ENCODE measurements at regions not wholly inside any gene's neighbourhood (a gene's known extent, or its start where the extent isn't known, plus 50 kb on each side); places are given as distances from the start of the nearest gene placed in this dataset.

DNA sequence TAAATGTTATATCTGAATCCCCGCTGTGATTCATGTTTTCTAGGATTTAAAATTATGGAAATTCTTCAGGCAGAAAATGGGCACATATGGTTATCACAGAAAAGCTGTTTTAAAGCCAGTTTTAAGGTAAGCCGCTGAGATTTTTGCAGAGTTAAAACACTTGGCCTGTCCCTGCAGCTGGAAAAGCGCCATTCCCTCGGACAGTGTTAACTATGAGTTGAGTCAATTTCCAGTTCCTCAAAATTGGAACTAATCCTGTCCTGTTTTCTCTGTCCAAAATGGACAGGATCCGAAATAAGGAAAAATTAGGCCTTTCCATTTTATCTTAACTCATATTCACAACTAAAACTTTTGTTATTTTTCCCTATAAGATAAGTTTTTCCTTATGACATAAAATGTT lies 225.2 kb downstream of the SAMD5 start:
- in situ Hi-C loops (cut with HindIII; ENCODE audit: low sequenced_read_pairs): no loop called here
- DNase-seq (ENCODE audit: low read depth, low spot score): no peak
- no peak for TF ChIP-seq CTCF (IDR thresholded peaks at IDR 0.05; ENCODE audit: low read depth, low read length)
- no peak overlapping the region for H3K4me3 ChIP-seq (ENCODE audit: low read depth, low read length)

DNA sequence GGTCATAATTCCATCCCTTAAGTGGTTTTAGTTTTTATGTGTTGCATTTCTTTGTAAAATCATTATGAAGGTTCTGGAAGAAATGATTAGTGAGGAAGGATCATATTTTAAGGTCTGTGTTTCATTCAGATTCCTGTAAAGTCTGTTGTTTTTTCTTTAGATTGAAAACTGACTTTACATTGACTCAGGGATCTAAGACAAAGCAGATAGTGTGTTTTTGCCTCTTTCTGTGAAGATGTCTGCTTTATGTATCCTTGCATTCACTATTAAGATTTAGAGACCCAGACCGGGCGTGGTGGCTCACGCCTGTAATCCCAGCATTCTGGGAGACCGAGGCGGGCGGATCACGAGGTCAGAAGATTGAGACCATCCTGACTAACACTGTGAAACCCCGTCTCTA lies 225.7 kb downstream of the SAMD5 start:
- in situ Hi-C loops (cut with HindIII; ENCODE audit: low sequenced_read_pairs): no loop called here
- H3K4me3 ChIP-seq (ENCODE audit: low read depth, low read length): no peak overlapping the region
- DNase-seq (ENCODE audit: low read depth, low spot score): no peak
- no peak for TF ChIP-seq CTCF (IDR thresholded peaks at IDR 0.05; ENCODE audit: low read depth, low read length)

DNA sequence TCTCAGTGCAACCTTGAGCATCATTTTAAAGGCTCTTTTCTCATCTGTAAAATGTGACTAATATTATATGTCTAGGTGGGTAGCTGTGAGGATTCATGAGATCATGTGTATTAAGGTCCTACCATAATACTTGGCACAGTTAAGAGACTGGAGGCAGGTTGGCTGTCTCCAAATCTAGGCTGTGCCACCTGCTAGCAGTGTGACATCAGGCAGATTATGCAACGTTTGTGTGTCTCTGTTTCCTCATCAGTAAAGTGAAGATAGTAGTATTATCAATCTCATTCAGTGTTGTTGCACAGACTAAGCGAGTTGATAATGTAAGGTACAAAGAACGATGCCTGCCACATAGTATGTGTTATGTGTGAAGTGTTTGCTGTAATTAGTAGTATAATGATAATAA lies 227.4 kb downstream of the SAMD5 start:
- in situ Hi-C loops (cut with HindIII; ENCODE audit: low sequenced_read_pairs): no loop called here
- TF ChIP-seq CTCF (IDR thresholded peaks at IDR 0.05; ENCODE audit: low read depth, low read length): no peak
- no peak overlapping the region for H3K4me3 ChIP-seq (ENCODE audit: low read depth, low read length)
- no peak for DNase-seq (ENCODE audit: low read depth, low spot score)

DNA sequence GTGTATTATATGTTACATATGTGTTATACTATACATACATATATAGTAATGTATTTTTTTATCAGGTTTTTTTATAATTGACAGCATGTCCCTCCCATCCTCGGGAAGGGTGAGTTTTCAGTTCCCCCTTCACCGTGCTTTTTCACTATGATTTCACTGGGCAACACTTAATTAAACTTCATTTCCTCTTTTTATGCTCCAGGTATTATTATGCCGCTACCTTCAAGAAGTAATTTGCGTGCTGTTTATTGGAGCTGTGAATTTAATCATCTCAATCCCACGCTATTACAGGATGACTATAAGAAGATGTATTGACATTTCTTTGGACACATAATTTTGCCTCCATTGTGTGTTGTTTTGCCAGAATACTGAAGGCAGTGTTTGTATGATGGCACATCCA lies 228.6 kb downstream of the SAMD5 start:
- in situ Hi-C loops (cut with HindIII; ENCODE audit: low sequenced_read_pairs): no loop called here
- DNase-seq (ENCODE audit: low read depth, low spot score): no peak
- H3K4me3 ChIP-seq (ENCODE audit: low read depth, low read length): no peak overlapping the region
- no peak for TF ChIP-seq CTCF (IDR thresholded peaks at IDR 0.05; ENCODE audit: low read depth, low read length)

DNA sequence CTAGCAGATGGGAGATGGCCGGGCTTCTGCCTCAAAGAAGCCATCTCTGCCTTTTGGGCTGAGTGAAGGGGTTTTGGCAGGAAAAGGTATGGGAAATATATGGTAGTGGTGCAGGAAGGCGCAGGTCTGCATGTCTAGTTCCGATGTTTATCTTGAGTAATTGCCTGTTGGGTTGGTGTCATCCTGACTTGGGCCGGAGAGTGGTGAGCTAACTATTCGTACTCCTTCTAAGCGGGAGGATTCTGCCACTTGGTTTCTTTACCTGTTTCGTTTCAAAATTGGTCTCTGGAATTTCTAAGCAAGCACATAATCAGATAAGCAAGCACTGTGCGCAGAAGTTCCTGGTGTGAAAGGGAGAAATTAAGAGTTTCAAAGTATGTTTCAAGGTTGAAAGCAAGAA lies 229.6 kb downstream of the SAMD5 start:
- DNase-seq (ENCODE audit: low read depth, low spot score): no peak
- TF ChIP-seq CTCF (IDR thresholded peaks at IDR 0.05; ENCODE audit: low read depth, low read length): no peak
- in situ Hi-C loops (cut with HindIII; ENCODE audit: low sequenced_read_pairs): no loop called here
- H3K4me3 ChIP-seq (ENCODE audit: low read depth, low read length): no peak overlapping the region

GRCh38 chr6:147738516-147739162 lies 230.1 kb downstream of the SAMD5 start:
- TF ChIP-seq CTCF (IDR thresholded peaks at IDR 0.05; ENCODE audit: low read depth, low read length): no peak
- in situ Hi-C loops (cut with HindIII; ENCODE audit: low sequenced_read_pairs): no loop called here
- peak; percentile 28 for DNase-seq (ENCODE audit: low read depth, low spot score)
- H3K4me3 ChIP-seq (ENCODE audit: low read depth, low read length): no peak overlapping the region

- DNase-seq (ENCODE audit: low read depth, low spot score): no peak
- no peak for TF ChIP-seq CTCF (IDR thresholded peaks at IDR 0.05; ENCODE audit: low read depth, low read length)
- no peak overlapping the region for H3K4me3 ChIP-seq (ENCODE audit: low read depth, low read length)
- in situ Hi-C loops (cut with HindIII; ENCODE audit: low sequenced_read_pairs): no loop called here
Measured at GRCh38 chr6:147740326-147740725, 231.8 kb downstream of the SAMD5 start.

Data from astrocyte of the spinal cord (primary cell).